ENCODE measurements at regions not wholly inside any gene's neighbourhood (a gene's known extent, or its start where the extent isn't known, plus 50 kb on each side); places are given as distances from the start of the nearest gene placed in this dataset.

DNA sequence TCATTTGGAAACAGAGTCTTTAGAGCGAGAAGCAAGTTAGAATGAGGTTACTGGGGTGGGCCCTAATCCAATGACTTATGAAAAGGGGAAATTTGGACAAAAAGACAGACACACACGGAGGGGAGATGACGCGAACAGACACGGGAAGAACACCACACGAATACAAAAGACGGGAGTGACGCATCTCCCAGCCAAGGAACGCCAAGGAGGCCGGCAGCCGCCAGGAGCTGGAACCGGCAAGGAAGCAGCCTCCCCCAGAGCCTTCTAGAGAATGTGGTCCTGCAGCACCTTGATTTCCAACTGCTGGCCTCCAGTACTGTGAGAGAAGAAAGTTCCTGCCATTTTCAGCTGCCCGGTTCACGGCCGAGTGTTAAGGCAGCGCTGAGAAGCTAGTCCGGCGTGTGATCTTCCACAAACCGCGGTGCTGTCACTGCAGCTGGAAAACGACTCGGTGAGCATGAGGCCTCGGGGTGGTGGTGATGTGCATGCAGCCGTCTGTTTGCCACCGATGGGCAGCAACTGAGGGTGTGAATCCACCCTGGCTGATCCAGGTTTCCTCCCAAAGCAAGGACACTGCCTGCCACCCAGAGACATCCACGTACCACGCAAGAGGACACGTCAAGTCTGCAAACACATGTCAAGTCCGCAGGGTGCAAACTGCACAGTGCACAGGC lies 124.5 kb downstream of the NCOR2 start:
- TF ChIP-seq CTCF (conservative IDR thresholded peaks at IDR 0.05 in 1 of 2, IDR thresholded peaks at IDR 0.05 in 1 of 2; ENCODE audit: low read depth in 1 of 2, low read length in 2 of 2) (no peak), EZH2 (IDR thresholded peaks at IDR 0.05; ENCODE audit: low read length, missing control alignments) (no peak)

Data from fibroblast of lung (primary cell).